ENCODE measurements at regions not wholly inside any gene's neighbourhood (a gene's known extent, or its start where the extent isn't known, plus 50 kb on each side); places are given as distances from the start of the nearest gene placed in this dataset.

DNA sequence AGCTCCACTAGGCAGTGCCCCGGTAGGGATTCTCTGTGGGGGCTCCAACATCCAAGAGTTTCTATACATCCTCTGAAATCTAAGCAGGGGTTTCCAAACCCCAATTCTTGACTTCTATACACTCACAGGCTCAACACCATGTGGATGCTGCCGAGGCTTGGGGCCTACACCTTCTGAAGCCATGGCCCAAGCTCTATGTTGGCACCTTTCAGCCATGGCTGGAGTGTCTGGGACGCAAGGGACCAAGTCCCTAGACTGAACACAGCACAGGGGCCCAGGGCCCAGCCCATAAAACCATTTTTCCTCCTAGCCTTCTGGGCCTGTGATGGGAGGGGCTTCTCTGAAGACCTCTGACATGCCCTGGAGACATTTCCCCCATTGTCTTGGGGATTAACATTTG is 511.8 kb downstream of the TRAM1L1 start (continued):
- no peak for TF ChIP-seq KDM6A (CRISPR knock-in tag; IDR thresholded peaks at IDR 0.05; ENCODE audit: low read depth)
- no peak for TF ChIP-seq RFX5 (IDR thresholded peaks at IDR 0.05; ENCODE audit: low read depth, low read length)
- no peak for TF ChIP-seq HDAC1 (CRISPR knock-in tag; IDR thresholded peaks at IDR 0.05)
- TF ChIP-seq, protein P1, sequence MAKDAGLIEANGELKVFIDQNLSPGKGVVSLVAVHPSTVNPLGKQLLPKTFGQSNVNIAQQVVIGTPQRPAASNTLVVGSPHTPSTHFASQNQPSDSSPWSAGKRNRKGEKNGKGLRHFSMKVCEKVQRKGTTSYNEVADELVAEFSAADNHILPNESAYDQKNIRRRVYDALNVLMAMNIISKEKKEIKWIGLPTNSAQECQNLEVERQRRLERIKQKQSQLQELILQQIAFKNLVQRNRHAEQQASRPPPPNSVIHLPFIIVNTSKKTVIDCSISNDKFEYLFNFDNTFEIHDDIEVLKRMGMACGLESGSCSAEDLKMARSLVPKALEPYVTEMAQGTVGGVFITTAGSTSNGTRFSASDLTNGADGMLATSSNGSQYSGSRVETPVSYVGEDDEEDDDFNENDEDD (CRISPR knock-in tag; IDR thresholded peaks at IDR 0.05; ENCODE audit: borderline replicate concordance): no peak
- no peak for TF ChIP-seq ZNF30 (CRISPR knock-in tag; IDR thresholded peaks at IDR 0.05)
- no peak for TF ChIP-seq THYN1 (CRISPR knock-in tag; IDR thresholded peaks at IDR 0.05; ENCODE audit: borderline replicate concordance, low read depth)
- TF ChIP-seq, protein P2, sequence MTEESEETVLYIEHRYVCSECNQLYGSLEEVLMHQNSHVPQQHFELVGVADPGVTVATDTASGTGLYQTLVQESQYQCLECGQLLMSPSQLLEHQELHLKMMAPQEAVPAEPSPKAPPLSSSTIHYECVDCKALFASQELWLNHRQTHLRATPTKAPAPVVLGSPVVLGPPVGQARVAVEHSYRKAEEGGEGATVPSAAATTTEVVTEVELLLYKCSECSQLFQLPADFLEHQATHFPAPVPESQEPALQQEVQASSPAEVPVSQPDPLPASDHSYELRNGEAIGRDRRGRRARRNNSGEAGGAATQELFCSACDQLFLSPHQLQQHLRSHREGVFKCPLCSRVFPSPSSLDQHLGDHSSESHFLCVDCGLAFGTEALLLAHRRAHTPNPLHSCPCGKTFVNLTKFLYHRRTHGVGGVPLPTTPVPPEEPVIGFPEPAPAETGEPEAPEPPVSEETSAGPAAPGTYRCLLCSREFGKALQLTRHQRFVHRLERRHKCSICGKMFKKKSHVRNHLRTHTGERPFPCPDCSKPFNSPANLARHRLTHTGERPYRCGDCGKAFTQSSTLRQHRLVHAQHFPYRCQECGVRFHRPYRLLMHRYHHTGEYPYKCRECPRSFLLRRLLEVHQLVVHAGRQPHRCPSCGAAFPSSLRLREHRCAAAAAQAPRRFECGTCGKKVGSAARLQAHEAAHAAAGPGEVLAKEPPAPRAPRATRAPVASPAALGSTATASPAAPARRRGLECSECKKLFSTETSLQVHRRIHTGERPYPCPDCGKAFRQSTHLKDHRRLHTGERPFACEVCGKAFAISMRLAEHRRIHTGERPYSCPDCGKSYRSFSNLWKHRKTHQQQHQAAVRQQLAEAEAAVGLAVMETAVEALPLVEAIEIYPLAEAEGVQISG (CRISPR knock-in tag; IDR thresholded peaks at IDR 0.05): no peak
- no peak for TF ChIP-seq KDM5A (IDR thresholded peaks at IDR 0.05; ENCODE audit: borderline replicate concordance, low read length)

DNA sequence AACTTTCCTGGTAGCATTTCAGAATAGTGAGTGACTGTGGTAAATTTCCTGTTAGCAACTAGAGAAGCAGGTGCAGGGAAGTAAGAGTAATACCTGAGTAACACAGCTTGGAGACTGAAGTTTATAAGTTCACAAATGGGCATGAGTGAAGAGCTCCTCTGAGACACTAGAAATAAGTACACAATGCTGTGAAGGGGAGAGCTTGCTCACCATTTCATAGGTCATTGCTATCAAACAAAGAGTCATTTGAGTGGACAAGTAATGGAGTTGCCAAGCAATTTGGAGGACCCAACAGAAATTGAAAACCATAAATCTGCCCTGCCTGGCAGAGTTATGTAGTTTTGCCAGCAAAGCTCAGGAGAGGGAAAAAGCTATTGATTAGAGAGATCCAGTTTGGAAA is 523.6 kb downstream of the TRAM1L1 start:
- Histone ChIP-seq H2AFZ (ENCODE audit: low read length) (no peak overlapping the region), H3K27ac (ENCODE audit: extremely low read length, insufficient read depth, low read length) (no peak overlapping the region), H3K4me3 (replicated peaks in 1 of 3; ENCODE audit: insufficient read depth in 1 of 3, low read depth in 2 of 3, low read length in 3 of 3) (no peak overlapping the region), H3K36me3 (replicated peaks in 1 of 2; ENCODE audit: control insufficient read depth in 1 of 2, insufficient read depth in 2 of 2, low read length in 2 of 2) (no peaks in the 10 kb centered on the region), H3K79me2 (ENCODE audit: insufficient read depth, low read length) (no peaks in the 10 kb centered on the region), H3K9me3 (ENCODE audit: low read length) (no peaks in the 10 kb centered on the region), H3K4me1 (ENCODE audit: insufficient read depth, low read length) (no peaks in the 10 kb centered on the region), H3K9ac (ENCODE audit: insufficient read depth, low read depth, low read length) (no peak overlapping the region), H3K27me3 (ENCODE audit: control insufficient read depth in 1 of 2, insufficient read depth in 2 of 2, low read length in 2 of 2) (no peaks in the 10 kb centered on the region), H3K4me2 (ENCODE audit: low read depth, low read length) (no peak overlapping the region), H4K20me1 (ENCODE audit: insufficient read depth, low read length) (no peaks in the 10 kb centered on the region)
- CTCF ChIA-PET (ENCODE audit: low intra/inter-chr PET ratio, low total read pairs): no interaction called here
- no peak for DNase-seq (ENCODE audit: low spot score)
- ATAC-seq: no peak
- no TSS peak for BruUV-seq (replicated peaks)
- POLR2A ChIA-PET: no interaction called here
- FAIRE-seq: no peak
- in situ Hi-C loops (cut with HindIII; ENCODE audit: extremely low pct_ligation_motif_present, low pct_unique_long_range_greater_than_20kb) (no loop called here), intact Hi-C loops (cut with micrococcal nuclease; ENCODE audit: unreplicated experiment) (no loop called here)
- TF ChIP-seq ZFYVE20 (CRISPR knock-in tag; IDR thresholded peaks at IDR 0.05; ENCODE audit: borderline replicate concordance, low read depth) (no peak), ZNF326 (CRISPR knock-in tag; IDR thresholded peaks at IDR 0.05; ENCODE audit: borderline replicate concordance) (no peak), CHD4 (IDR thresholded peaks at IDR 0.05; ENCODE audit: borderline replicate concordance, low read length) (no peak), MIER3 (CRISPR knock-in tag; IDR thresholded peaks at IDR 0.05; ENCODE audit: borderline replicate concordance) (no peak), NFYB (CRISPR knock-in tag; IDR thresholded peaks at IDR 0.05) (no peak)
- TF ChIP-seq, protein P3, sequence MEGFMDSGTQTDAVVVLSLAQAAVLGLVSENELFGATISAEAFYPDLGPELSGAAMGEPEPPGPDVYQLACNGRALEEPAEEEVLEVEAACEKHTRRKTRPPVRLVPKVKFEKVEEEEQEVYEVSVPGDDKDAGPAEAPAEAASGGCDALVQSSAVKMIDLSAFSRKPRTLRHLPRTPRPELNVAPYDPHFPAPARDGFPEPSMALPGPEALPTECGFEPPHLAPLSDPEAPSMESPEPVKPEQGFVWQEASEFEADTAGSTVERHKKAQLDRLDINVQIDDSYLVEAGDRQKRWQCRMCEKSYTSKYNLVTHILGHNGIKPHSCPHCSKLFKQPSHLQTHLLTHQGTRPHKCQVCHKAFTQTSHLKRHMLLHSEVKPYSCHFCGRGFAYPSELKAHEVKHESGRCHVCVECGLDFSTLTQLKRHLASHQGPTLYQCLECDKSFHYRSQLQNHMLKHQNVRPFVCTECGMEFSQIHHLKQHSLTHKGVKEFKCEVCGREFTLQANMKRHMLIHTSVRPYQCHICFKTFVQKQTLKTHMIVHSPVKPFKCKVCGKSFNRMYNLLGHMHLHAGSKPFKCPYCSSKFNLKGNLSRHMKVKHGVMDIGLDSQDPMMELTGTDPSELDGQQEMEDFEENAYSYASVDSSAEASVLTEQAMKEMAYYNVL (CRISPR knock-in tag; IDR thresholded peaks at IDR 0.05; ENCODE audit: borderline replicate concordance): no peak

Measured in HepG2 (cell line).